OCI-LY1 (cell line): ENCODE measurements at regions not wholly inside any gene's neighbourhood (a gene's known extent, or its start where the extent isn't known, plus 50 kb on each side); places are given as distances from the start of the nearest gene placed in this dataset.

Experiments used
- H2AFZ ChIP-seq: fragments of 200-600 bp; sonication (generic), shearing (Covaris generic); 2 replicates; pipeline ENCODE4 v1.6.0; 2014; ENCODE audit warnings: antibody characterized with exemption, mild to moderate bottlenecking, low read length
- H3F3A ChIP-seq: fragments of 200-600 bp; sonication (generic), shearing (Covaris generic); 2 replicates; pipeline ENCODE4 v1.6.0; 2014; ENCODE audit warnings: mild to moderate bottlenecking, antibody characterized with exemption, low read length, moderate library complexity; ENCODE audit not compliant: insufficient read depth
- H3K27ac ChIP-seq: fragments of 200-600 bp; sonication (generic); 2 replicates; pipeline ENCODE4 v1.5.1; 2014; ENCODE audit warnings: low read length, mixed run types, mild to moderate bottlenecking, low read depth; ENCODE audit not compliant: poor library complexity, severe bottlenecking
- H3K27me3 ChIP-seq: fragments of 200-600 bp; sonication (generic); 2 replicates; pipeline ENCODE4 v1.6.0; 2014; ENCODE audit warnings: antibody characterized with exemption, mild to moderate bottlenecking, low read length, moderate library complexity; ENCODE audit not compliant: insufficient read depth
- H3K36me3 ChIP-seq: fragments of 200-600 bp; sonication (generic); 2 replicates; pipeline ENCODE4 v1.6.1; 2014; ENCODE audit warnings: mild to moderate bottlenecking, antibody characterized with exemption, low read length, moderate library complexity, mixed read lengths; ENCODE audit not compliant: insufficient read depth
- H3K4me1 ChIP-seq: fragments of 200-600 bp; sonication (generic); 2 replicates; pipeline ENCODE4 v1.5.1; 2014; ENCODE audit warnings: mild to moderate bottlenecking, low read length, moderate library complexity; ENCODE audit not compliant: insufficient read depth, severe bottlenecking
- H3K4me2 ChIP-seq: fragments of 200-600 bp; sonication (generic), shearing (Covaris generic); 2 replicates; pipeline ENCODE4 v1.6.1; 2014; ENCODE audit warnings: low read length
- H3K4me3 ChIP-seq: fragments of 200-600 bp; sonication (generic); 2 replicates; pipeline ENCODE4 v1.5.1; 2014; ENCODE audit warnings: low read length, low read depth, mild to moderate bottlenecking, mixed read lengths; ENCODE audit not compliant: poor library complexity, severe bottlenecking
- H3K79me2 ChIP-seq: fragments of 200-600 bp; shearing (Covaris generic); 2 replicates; pipeline ENCODE4 v1.6.1; 2016; ENCODE audit warnings: mixed run types, low read length, mixed read lengths; ENCODE audit not compliant: insufficient read depth
- H3K9ac ChIP-seq: fragments of 200-600 bp; sonication (generic), shearing (Covaris generic); 2 replicates; pipeline ENCODE4 v1.6.1; 2014; ENCODE audit warnings: mild to moderate bottlenecking, low read length, mixed read lengths
- H3K9me2 ChIP-seq: fragments of 200-600 bp; sonication (generic), shearing (Covaris generic); 2 replicates; pipeline ENCODE4 v1.6.1; 2014; ENCODE audit warnings: low read depth, mild to moderate bottlenecking, low read length, mixed read lengths
- H3K9me3 ChIP-seq: fragments of 200-600 bp; shearing (Covaris generic); 2 replicates; pipeline ENCODE4 v1.6.1; 2014; ENCODE audit warnings: low read length, mixed read lengths
- H4K20me1 ChIP-seq: fragments of 200-600 bp; sonication (generic), shearing (Covaris generic); 2 replicates; pipeline ENCODE4 v1.6.0; 2016; ENCODE audit warnings: mild to moderate bottlenecking, low read length; ENCODE audit not compliant: insufficient read depth
- CTCF ChIP-seq: fragments of 200-600 bp; sonication (generic), shearing (Covaris generic); IDR thresholded peaks from 2 replicates; pipeline ENCODE4 v1.5.1; 2017; ENCODE audit warnings: mild to moderate bottlenecking, antibody characterized with exemption, low read length, moderate library complexity, mixed read lengths
- EZH2 ChIP-seq: fragments of 200-600 bp; sonication (generic), shearing (Covaris generic); IDR thresholded peaks from 2 replicates; pipeline ENCODE4 v1.8.0; 2017; ENCODE audit warnings: borderline replicate concordance, mixed run types, mild to moderate bottlenecking, antibody characterized with exemption, low read length, moderate library complexity, mixed read lengths

- Histone ChIP-seq H3K9ac (no peak overlapping the region), H3K27me3 (no peaks in the 10 kb centered on the region), H3K4me3 (no peak overlapping the region), H2AFZ (no peak overlapping the region), H3K4me2 (no peak overlapping the region), H3K79me2 (no peaks in the 10 kb centered on the region), H3K36me3 (no peaks in the 10 kb centered on the region), H3K9me2 (no peaks in the 10 kb centered on the region), H3F3A (no peaks in the 10 kb centered on the region), H4K20me1 (no peaks in the 10 kb centered on the region), H3K4me1 (no peaks in the 10 kb centered on the region), H3K27ac (no peak overlapping the region), H3K9me3 (no peaks in the 10 kb centered on the region)
- TF ChIP-seq EZH2 (no peak), CTCF (no peak)
These were observed 377.8 kb downstream of the SOX9 start for GRCh38 chr17:72498364-72499210.

GRCh38 chr17:72501404-72502370 is 380.9 kb downstream of the SOX9 start:
- H3K9ac ChIP-seq, result no peak overlapping the region
- H3F3A ChIP-seq, result no peaks in the 10 kb centered on the region
- H3K9me3 ChIP-seq, result 0 out of 2 replicates have a peak, but pooled peaks cover 4% of the 10 kb centered on the region
- no peaks in the 10 kb centered on the region for H3K27me3 ChIP-seq
- no peak overlapping the region for H3K4me3 ChIP-seq
- H3K4me1 ChIP-seq, result no peaks in the 10 kb centered on the region
- no peaks in the 10 kb centered on the region for H4K20me1 ChIP-seq
- H3K79me2 ChIP-seq, result no peaks in the 10 kb centered on the region
- H3K4me2 ChIP-seq, result no peak overlapping the region
- H2AFZ ChIP-seq, result no peak overlapping the region
- no peaks in the 10 kb centered on the region for H3K9me2 ChIP-seq
- no peak overlapping the region for H3K27ac ChIP-seq
- TF ChIP-seq CTCF, result no peak
- no peak for TF ChIP-seq EZH2
- H3K36me3 ChIP-seq, result no peaks in the 10 kb centered on the region

GRCh38 chr17:72502371-72503341 is 381.8 kb downstream of the SOX9 start:
- Histone ChIP-seq H4K20me1 (no peaks in the 10 kb centered on the region), H3K9me2 (no peaks in the 10 kb centered on the region), H3K9ac (no peak overlapping the region), H3K27ac (no peak overlapping the region), H3K36me3 (no peaks in the 10 kb centered on the region), H3K79me2 (no peaks in the 10 kb centered on the region), H3K9me3 (0 out of 2 replicates have a peak, but pooled peaks cover 4% of the 10 kb centered on the region), H3K27me3 (no peaks in the 10 kb centered on the region; the same call in 1 of the 2 replicates), H3K4me2 (no peak overlapping the region), H2AFZ (no peak overlapping the region), H3K4me3 (no peak overlapping the region), H3K4me1 (no peaks in the 10 kb centered on the region), H3F3A (no peaks in the 10 kb centered on the region)
- TF ChIP-seq EZH2, result no peak
- TF ChIP-seq CTCF, result no peak
